PC-9 (cell line): ENCODE measurements at regions not wholly inside any gene's neighbourhood (a gene's known extent, or its start where the extent isn't known, plus 50 kb on each side); places are given as distances from the start of the nearest gene placed in this dataset.

Source experiments
- BruUV-seq: library from RNA; stranded (reverse); fragments of 400-500 nt; replicated peaks from 2 replicates; lab custom pipeline; 2021; lab: Mats Ljungman, UMichigan
- CTCF ChIA-PET: fragments of 300-600 bp; sonication (Branson Sonifier 250); formaldehyde crosslinking; loops from one replicate; lab custom pipeline; 2022; ENCODE audit warnings: antibody characterized with exemption; lab: Charles Lee
- POLR2A ChIA-PET: fragments of 300-600 bp; sonication (Branson Sonifier 250); formaldehyde crosslinking; loops from one replicate; lab custom pipeline; 2022; ENCODE audit warnings: antibody characterized with exemption; ENCODE audit not compliant: unreplicated experiment; lab: Charles Lee
- DNase-seq, 2 experiments: peaks; one replicate each; pipeline versions ENCODE4 v3.0.0 to v3.0.0-alpha.2; 2015 to 2022; ENCODE audit warnings: mixed read lengths in 1 of 2
- H2AFZ ChIP-seq: fragments of 200-600 bp; sonication (generic); 2 replicates; pipeline ENCODE4 v1.8.1; 2017; ENCODE audit warnings: antibody characterized with exemption
- H3F3A ChIP-seq: fragments of 200-600 bp; sonication (generic); 2 replicates; pipeline ENCODE4 v1.8.1; 2017; ENCODE audit warnings: antibody characterized with exemption, mild to moderate bottlenecking, low read depth; ENCODE audit not compliant: insufficient read depth
- H3K27ac ChIP-seq: fragments of 200-600 bp; sonication (generic); 2 replicates; pipeline ENCODE4 v1.6.1; 2016; ENCODE audit warnings: mixed run types
- H3K27me3 ChIP-seq: fragments of 200-600 bp; sonication (generic); 2 replicates; pipeline ENCODE4 v1.6.1; 2016; ENCODE audit warnings: low read depth, mixed run types; ENCODE audit not compliant: insufficient read depth
- H3K36me3 ChIP-seq: fragments of 200-600 bp; sonication (generic); 2 replicates; pipeline ENCODE4 v1.6.1; 2016; ENCODE audit warnings: low read depth, mixed run types
- H3K4me1 ChIP-seq: fragments of 200-600 bp; sonication (generic); replicated peaks from 2 replicates; pipeline ENCODE4 v1.6.1; 2016; ENCODE audit warnings: mixed run types; ENCODE audit not compliant: insufficient read depth
- H3K4me2 ChIP-seq: fragments of 200-600 bp; sonication (generic); 2 replicates; pipeline ENCODE4 v1.6.1; 2017; ENCODE audit warnings: mixed run types
- H3K4me3 ChIP-seq: fragments of 200-600 bp; sonication (generic); 2 replicates; pipeline ENCODE4 v1.6.1; 2016; ENCODE audit warnings: mixed run types
- H3K79me2 ChIP-seq: fragments of 200-600 bp; sonication (generic); 2 replicates; pipeline ENCODE4 v1.6.1; 2017; ENCODE audit warnings: low read depth, mixed run types
- H3K9me2 ChIP-seq: fragments of 200-600 bp; sonication (generic); 2 replicates; pipeline ENCODE4 v1.8.1; 2017; ENCODE audit warnings: mild to moderate bottlenecking; ENCODE audit not compliant: insufficient read depth
- H3K9me3 ChIP-seq: fragments of 200-600 bp; sonication (generic); 2 replicates; pipeline ENCODE4 v1.8.1; 2016; ENCODE audit warnings: low read depth; ENCODE audit not compliant: insufficient read depth
- H4K20me1 ChIP-seq: fragments of 200-600 bp; sonication (generic); 2 replicates; pipeline ENCODE4 v1.8.1; 2017; ENCODE audit not compliant: insufficient read depth
- CTCF ChIP-seq: fragments of 200-600 bp; sonication (generic); conservative IDR thresholded peaks from 2 replicates; pipeline ENCODE4 v1.6.1; 2017; ENCODE audit warnings: mixed run types, antibody characterized with exemption, mild to moderate bottlenecking, moderate library complexity
- EZH2 ChIP-seq: fragments of 200-600 bp; sonication (generic); IDR thresholded peaks from 2 replicates; pipeline ENCODE4 v1.8.0; 2017; ENCODE audit warnings: antibody characterized with exemption, low read depth
- intact Hi-C: fragments of 100-400 bp; cut with micrococcal nuclease; formaldehyde crosslinking; loops from one replicate; pipeline ENCODE4 v1.10.0; 2022; ENCODE audit not compliant: unreplicated experiment

- ChIA-PET CTCF (no interaction called here), POLR2A (no interaction called here)
- TF ChIP-seq CTCF: no peak
- TF ChIP-seq EZH2: no peak
- intact Hi-C loops: no loop called here
- no TSS peak for BruUV-seq
- H3F3A ChIP-seq: no peaks in the 10 kb centered on the region
- H3K9me3 ChIP-seq: no peaks in the 10 kb centered on the region
- no peaks in the 10 kb centered on the region for H3K36me3 ChIP-seq
- no peaks in the 10 kb centered on the region for H3K9me2 ChIP-seq
- no peak overlapping the region for H3K4me2 ChIP-seq
- H2AFZ ChIP-seq: no peak overlapping the region
- H3K27me3 ChIP-seq: peaks cover 3% of the 10 kb centered on the region; the same call in 1 of the 2 replicates
- H3K27ac ChIP-seq: no peak overlapping the region
- DNase-seq: peak in 1 of 2 experiments; percentile 19
- no peaks in the 10 kb centered on the region for H4K20me1 ChIP-seq
- no peaks in the 10 kb centered on the region for H3K79me2 ChIP-seq
- H3K4me3 ChIP-seq: no peak overlapping the region
- H3K4me1 ChIP-seq: no peaks in the 10 kb centered on the region
Observed at GRCh38 chr6:125668071-125668470, 81.4 kb upstream of the HEY2 start.

DNA sequence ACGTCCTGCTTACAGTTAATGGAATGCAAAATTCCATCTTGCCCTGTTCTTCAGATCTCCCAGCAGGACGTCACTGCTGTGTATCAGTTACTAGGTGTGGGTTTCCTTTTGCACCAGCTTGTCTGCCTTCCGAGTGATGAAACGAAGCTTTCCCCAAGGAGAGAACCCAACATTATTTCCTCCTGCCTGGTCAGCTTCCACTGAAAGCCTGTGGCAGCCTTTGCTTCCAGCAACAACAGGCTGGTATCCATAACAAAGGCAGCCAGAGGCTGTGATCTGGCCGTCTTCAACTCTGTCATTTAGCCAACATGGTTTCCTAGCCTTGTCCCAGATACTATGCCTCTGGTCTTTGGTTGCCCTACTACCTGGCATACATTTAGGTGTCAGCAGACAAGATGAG is 78.9 kb upstream of the HEY2 start:
- H3K4me2 ChIP-seq: no peak overlapping the region
- ChIA-PET CTCF (no interaction called here), POLR2A (no interaction called here)
- no peak overlapping the region for H3K4me3 ChIP-seq
- no peaks in the 10 kb centered on the region for H3K36me3 ChIP-seq
- no peaks in the 10 kb centered on the region for H3F3A ChIP-seq
- DNase-seq: peak; percentile 1 to 29
- no peak overlapping the region for H2AFZ ChIP-seq
- no peaks in the 10 kb centered on the region for H3K9me2 ChIP-seq
- H3K27ac ChIP-seq: no peak overlapping the region
- peaks cover 1% of the 10 kb centered on the region; the same call in 1 of the 2 replicates for H3K27me3 ChIP-seq
- no peaks in the 10 kb centered on the region for H4K20me1 ChIP-seq
- H3K9me3 ChIP-seq: no peaks in the 10 kb centered on the region
- H3K4me1 ChIP-seq: no peaks in the 10 kb centered on the region
- no peaks in the 10 kb centered on the region for H3K79me2 ChIP-seq
- intact Hi-C loops: no loop called here
- BruUV-seq: no TSS peak
- TF ChIP-seq EZH2 (no peak), CTCF (no peak)

DNA sequence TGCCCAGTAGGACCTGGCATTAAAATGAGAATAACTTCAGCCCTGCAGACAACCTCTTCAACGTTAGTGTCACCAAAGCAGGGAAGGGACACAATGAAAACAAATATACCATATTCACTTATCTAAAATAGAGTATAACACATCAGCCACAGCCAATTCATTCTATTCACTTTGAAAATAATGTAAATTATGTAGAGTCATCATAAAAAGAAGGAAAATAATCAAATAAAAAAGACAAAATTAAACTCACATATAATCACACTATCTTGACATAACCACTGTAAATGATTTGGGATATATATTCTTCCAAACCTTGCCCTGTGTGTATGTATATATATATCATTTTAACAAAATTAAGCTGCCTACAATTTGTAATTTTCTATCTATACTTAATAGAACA is 78.1 kb upstream of the HEY2 start:
- CTCF ChIA-PET: no interaction called here

More for the DNA sequence above, 78.1 kb upstream of the HEY2 start:
- Histone ChIP-seq H3F3A (no peaks in the 10 kb centered on the region), H3K9me3 (no peaks in the 10 kb centered on the region), H3K79me2 (no peaks in the 10 kb centered on the region), H3K27ac (no peak overlapping the region), H3K36me3 (no peaks in the 10 kb centered on the region), H3K4me1 (no peaks in the 10 kb centered on the region), H3K4me2 (no peak overlapping the region), H3K27me3 (no peaks in the 10 kb centered on the region; the same call in 1 of the 2 replicates), H3K4me3 (no peak overlapping the region), H2AFZ (no peak overlapping the region), H3K9me2 (no peaks in the 10 kb centered on the region), H4K20me1 (no peaks in the 10 kb centered on the region)
- no peak for DNase-seq
- intact Hi-C loops: no loop called here
- BruUV-seq: no TSS peak
- POLR2A ChIA-PET: no interaction called here
- TF ChIP-seq EZH2 (no peak), CTCF (no peak)
